ENCODE measurements at regions not wholly inside any gene's neighbourhood (a gene's known extent, or its start where the extent isn't known, plus 50 kb on each side); places are given as distances from the start of the nearest gene placed in this dataset.
"Not testable (repeated sequence)": the region's sequence is repeated elsewhere in the genome, so short reads cannot be mapped to it uniquely, and the experiment has no call there.

- DNase-seq (ENCODE audit: low spot score): no peak
Observed at GRCh38 chr12:131487388-131488124, 223.3 kb upstream of the SFSWAP start.

GRCh38 chr12:131489718-131490117 lies 221.2 kb upstream of the SFSWAP start:
- DNase-seq (ENCODE audit: low spot score): no peak

DNA sequence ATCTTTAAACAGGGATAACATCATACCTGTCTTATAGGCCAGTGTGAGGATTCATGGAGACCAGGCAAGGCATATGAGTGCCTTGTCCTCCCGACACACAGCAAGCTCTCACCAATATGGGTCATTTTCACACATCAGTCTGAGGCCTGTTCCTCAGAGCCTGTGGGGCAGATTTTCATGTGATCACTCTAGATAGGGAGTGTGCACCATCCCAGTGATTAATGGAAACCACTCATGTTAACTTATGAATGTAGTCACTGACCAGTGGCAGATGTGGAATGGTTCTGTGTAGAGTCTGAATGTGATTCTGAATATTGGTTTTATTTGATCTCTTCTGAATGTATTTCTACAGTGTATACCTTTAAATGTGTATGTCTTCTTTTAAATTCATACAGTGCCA lies 219.7 kb upstream of the SFSWAP start:
- no peak for DNase-seq (ENCODE audit: low spot score)

- no peak for DNase-seq (ENCODE audit: low spot score)
Observed at GRCh38 chr12:131491916-131492490, 218.9 kb upstream of the SFSWAP start.

- no peak for DNase-seq (ENCODE audit: low spot score)
Observed at GRCh38 chr12:131493068-131493826, 217.6 kb upstream of the SFSWAP start.

DNA sequence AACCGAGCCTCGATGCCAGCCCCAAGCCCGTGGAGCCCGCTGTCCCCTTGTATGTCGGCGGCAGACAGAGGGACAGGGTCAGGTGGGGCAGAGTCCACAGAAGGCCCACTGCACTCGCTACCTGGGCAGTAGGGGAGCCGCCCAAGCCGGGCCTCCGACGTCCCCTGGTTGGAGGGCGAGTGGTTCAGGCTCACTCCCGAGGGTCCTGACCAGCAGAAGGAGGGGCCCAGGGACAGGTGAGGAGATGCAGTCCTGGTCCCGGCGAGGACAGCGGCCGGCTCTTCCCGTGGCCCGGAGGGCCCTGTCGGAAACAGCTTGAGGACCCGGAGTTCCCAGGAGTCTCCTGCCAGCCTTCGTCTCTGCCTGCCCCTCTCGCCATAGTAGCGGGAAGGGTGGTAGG lies 216.7 kb upstream of the SFSWAP start:
- DNase-seq (ENCODE audit: low spot score): no peak

DNA sequence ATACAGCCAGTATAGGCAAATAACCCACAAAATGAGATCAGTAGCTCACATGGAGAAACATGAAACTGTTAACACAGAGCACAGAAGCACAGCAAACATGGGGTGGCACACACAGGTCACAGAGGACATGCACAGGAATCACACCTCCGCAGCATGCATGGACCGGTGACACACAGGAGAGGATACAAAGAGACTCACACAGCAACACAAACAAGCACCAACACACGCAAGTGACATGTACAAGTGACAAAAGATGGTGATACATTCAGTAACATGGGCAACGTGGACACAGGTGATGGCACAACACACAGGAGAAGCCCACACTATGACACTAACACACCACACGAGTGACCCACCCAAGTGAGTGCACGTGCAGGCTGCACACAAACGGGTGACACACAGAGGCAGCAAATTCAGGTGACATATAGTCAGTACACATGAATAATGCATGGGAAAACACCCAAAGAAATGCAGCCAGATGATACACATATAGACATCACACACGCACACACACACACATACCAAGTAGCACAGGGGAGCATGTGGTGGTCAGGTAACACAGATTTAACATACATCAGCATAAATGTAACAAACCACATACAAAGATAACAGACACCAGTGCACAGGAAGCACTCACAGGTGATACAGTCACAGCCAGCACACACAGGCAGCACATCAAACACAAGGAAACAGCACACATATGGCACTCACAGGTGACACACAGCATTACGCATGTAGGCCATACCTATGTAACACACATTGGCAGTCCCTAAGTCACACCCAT lies 216.0 kb upstream of the SFSWAP start:
- DNase-seq (ENCODE audit: low spot score): no peak

GRCh38 chr12:131497966-131498365 lies 212.9 kb upstream of the SFSWAP start:
- no peak for DNase-seq (ENCODE audit: low spot score)

GRCh38 chr12:131499160-131499863 lies 211.6 kb upstream of the SFSWAP start:
- no peak for DNase-seq (ENCODE audit: low spot score)

- DNase-seq (ENCODE audit: low spot score): no peak
Observed at GRCh38 chr12:131499864-131500190, 211.1 kb upstream of the SFSWAP start.

GRCh38 chr12:131500564-131500963 lies 210.3 kb upstream of the SFSWAP start:
- no peak for DNase-seq (ENCODE audit: low spot score)

GRCh38 chr12:131505561-131505960 lies 205.3 kb upstream of the SFSWAP start:
- DNase-seq (ENCODE audit: low spot score): no peak

GRCh38 chr12:131506426-131506825 lies 204.5 kb upstream of the SFSWAP start:
- no peak for DNase-seq (ENCODE audit: low spot score)

DNA sequence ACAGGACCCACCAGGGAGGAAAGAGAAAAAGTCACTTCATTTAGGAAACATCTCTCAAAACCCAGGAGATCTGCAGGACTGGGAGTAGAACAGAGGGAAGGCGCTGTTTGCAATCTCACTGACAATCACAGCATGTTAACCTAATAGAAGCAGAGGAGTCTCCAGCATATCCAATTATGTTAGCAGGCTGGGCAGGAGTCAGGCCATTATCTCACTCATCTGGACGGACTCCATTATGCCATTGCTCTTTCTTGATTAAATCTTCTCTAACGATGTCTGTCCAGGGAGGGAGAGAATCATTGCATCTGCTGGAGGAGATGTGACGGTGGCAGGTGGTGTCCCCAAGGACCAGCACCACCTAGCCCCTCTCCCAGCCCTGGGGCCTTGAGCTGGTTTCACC lies 203.8 kb upstream of the SFSWAP start:
- no peak for DNase-seq (ENCODE audit: low spot score)

DNA sequence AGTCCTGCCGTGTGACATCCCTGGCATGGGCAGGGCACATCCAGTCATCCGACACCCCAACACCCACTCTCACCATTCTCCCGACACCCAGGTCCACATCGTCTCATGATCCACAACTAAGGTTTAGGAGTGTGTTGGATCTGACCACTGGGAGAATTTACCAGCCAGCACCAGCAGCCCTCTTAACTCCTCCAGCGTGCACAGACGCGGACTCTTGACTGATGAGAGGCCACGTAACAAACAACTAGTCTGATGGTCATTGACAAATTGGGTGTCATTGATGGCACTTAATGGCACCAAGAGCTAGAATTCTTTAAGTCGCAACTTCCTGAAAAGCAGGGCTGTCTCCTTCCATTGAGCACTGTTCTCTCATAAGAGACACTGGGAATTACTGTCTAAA lies 203.0 kb upstream of the SFSWAP start:
- DNase-seq (ENCODE audit: low spot score): no peak

DNA sequence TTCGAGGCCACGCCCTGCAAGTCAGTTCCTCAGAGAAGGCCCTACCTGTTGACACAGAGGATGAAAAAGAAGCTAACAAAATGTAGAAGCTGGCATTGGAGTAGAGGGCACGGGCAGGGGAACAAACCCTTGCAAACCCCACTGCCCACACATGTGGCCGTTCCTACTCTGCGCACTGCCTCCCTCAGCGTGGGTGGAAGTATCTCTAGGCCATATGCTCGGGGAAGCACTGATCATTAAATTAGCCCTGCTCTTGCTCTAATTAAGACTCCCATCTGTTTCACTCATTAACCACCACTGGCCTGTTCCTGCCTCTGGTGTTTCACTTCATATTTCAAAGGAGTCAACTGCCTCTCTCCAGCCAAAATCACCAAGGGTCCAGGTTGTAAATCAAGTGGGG lies 201.2 kb upstream of the SFSWAP start:
- no peak for DNase-seq (ENCODE audit: low spot score)

DNA sequence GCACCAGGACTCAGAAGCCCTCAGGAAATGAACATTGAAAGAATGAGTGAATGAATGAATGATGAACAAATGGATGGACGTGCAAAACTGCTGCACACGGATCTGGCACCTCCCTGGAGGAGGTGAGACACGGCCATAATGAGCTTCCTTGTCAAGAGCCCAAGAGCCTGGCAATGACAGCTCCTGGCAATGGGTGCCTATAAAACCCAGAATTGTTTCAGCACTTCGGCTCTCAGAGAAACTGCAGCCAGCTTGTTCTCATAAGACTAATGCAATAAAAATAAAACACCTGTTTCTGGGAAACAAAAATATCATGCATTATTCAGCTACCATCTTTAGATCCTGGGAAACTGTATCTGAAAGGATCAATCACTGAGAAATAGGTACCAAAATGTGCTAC lies 200.5 kb upstream of the SFSWAP start:
- no peak for DNase-seq (ENCODE audit: low spot score)

- no peak for DNase-seq (ENCODE audit: low spot score)
Observed at GRCh38 chr12:131511391-131511802, 199.5 kb upstream of the SFSWAP start.

- no peak for DNase-seq (ENCODE audit: low spot score)
Observed at GRCh38 chr12:131511803-131512561, 198.9 kb upstream of the SFSWAP start.

GRCh38 chr12:131513606-131514005 lies 197.3 kb upstream of the SFSWAP start:
- DNase-seq (ENCODE audit: low spot score): no peak

- DNase-seq (ENCODE audit: low spot score): not testable (repeated sequence)
Observed at GRCh38 chr12:131520553-131520952, 190.3 kb upstream of the SFSWAP start.
